LNCaP clone FGC (cell line): ENCODE measurements at regions not wholly inside any gene's neighbourhood (a gene's known extent, or its start where the extent isn't known, plus 50 kb on each side); places are given as distances from the start of the nearest gene placed in this dataset.

Experiments
- DNase-seq: peaks from one replicate; pipeline ENCODE4 v3.0.0-alpha.2; 2011; ENCODE audit warnings: low read depth
- H3K4me3 ChIP-seq: 2 replicates; pipeline ENCODE4 v1.5.1; 2011; ENCODE audit warnings: mild to moderate bottlenecking, low read depth, low read length, control low read depth
- CTCF ChIP-seq: IDR thresholded peaks from 2 replicates; pipeline ENCODE4 v1.5.1; 2012; ENCODE audit warnings: mild to moderate bottlenecking; ENCODE audit not compliant: control insufficient read depth, insufficient read depth; ENCODE audit errors: extremely low read depth

GRCh38 chr20:19070026-19070425 lies 142.4 kb upstream of the SLC24A3 start:
- no peak overlapping the region for H3K4me3 ChIP-seq
- TF ChIP-seq CTCF: no peak
- no peak for DNase-seq

DNA sequence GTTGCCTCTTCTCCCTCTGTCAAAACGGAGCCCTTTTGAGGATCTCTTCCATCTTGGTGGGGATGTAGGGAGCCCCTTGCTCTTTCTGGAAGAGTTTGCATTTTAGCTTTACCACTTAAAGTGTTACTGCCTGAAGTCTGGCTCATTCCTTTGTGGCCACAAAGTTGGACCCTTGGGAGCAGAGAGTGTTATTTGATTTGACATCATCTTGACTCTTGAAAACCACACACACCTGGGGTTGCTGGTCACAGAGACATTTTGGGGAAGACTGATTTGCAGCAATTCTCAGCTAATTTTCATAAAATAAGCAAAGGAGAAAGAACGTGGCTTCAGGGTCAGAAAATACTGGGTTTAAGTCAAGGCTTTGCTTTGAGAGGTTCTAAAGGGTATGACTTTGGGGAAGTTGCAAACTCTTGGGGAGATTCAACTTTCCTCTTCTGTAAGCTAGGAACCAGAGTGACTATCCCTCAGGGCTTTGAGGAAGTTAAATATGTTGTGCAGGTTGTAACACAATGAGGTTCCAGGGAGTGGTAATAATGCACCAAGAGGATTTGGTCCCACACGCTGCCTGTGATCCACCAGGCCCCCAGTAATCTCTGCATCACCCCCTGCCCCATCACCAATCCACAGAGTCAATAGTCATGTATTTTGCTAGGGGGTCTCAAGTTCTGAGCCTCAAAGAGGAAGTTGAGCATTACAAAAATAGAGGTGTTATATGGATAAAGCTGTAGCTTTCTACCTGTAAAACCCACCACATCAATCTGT lies 141.6 kb upstream of the SLC24A3 start:
- DNase-seq: no peak
- no peak for TF ChIP-seq CTCF
- no peak overlapping the region for H3K4me3 ChIP-seq

- no peak for TF ChIP-seq CTCF
- H3K4me3 ChIP-seq: no peak overlapping the region
- no peak for DNase-seq
These were observed 141.1 kb upstream of the SLC24A3 start for GRCh38 chr20:19071446-19071725.

GRCh38 chr20:19071902-19072498 lies 140.4 kb upstream of the SLC24A3 start:
- DNase-seq: no peak

DNA sequence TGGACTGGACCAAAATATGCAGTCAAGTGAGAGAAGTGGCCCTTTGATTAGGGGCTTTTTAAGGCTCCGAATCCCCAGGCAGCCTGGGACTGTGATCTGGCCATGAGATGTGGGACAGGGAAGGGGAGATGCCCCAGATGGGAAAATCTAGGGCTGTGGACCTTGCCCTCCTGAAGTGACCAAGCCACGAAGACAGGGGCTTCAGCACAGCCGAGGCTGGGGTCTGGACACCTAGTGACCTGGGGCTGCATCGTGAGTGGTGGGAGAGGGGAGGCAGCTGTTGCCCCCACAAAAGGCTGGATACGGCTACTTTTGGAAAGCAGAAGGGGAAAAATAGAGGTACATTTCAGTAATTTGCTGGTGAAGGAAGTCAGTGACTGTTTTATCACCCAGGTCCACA lies 139.5 kb upstream of the SLC24A3 start:
- TF ChIP-seq CTCF: no peak
- no peak overlapping the region for H3K4me3 ChIP-seq
- no peak for DNase-seq

More at GRCh38 chr20:19071902-19072498, 140.4 kb upstream of the SLC24A3 start:
- no peak overlapping the region for H3K4me3 ChIP-seq
- TF ChIP-seq CTCF: no peak

DNA sequence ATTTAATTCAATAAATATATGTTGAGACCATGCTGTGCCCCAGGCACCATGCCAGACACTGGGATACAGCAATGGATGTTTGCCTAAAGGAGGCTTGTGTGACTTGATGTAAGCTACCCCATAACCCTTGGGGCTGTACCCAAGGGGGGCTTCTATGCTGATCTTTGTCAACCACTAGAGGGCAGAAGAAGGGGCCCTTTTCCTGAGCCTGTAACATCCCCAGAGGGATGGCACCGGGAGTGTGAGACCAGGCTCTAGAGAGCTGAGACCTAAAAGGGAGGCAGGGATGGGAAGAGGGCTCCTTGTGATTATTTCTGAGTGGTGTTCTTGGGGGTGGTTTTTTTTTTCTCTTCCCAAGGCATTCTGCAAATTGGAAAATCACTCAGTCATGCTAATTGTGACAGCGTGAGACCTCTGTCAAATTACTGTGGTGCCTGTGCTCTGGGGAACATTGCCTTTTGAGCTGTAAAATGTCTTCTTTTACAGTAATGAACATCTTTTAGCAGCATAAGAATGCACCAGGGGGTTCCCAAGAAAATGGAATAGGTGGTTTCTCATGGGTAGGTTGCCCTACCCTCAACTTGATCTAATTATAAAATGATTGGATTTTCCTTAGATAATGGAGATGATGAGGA lies 138.7 kb upstream of the SLC24A3 start:
- H3K4me3 ChIP-seq: no peak overlapping the region
- TF ChIP-seq CTCF: peak; percentile 40
- DNase-seq: no peak
